Left forelimb (tissue), 1 donor: ENCODE measurements at regions not wholly inside any gene's neighbourhood (a gene's known extent, or its start where the extent isn't known, plus 50 kb on each side); places are given as distances from the start of the nearest gene placed in this dataset.
A peak's percentile ranks its signal among the peaks of the same experiment; 100 is the strongest.
"Not testable (repeated sequence)": the region's sequence is repeated elsewhere in the genome, so short reads cannot be mapped to it uniquely, and the experiment has no call there.

Experiments used
- DNase-seq: peaks from one replicate; pipeline ENCODE4 v3.0.0-alpha.2; 2018; ENCODE audit warnings: low spot score

- no peak for DNase-seq
These were observed 509.5 kb downstream of the DTWD2 start for GRCh38 chr5:118478852-118479251.

DNA sequence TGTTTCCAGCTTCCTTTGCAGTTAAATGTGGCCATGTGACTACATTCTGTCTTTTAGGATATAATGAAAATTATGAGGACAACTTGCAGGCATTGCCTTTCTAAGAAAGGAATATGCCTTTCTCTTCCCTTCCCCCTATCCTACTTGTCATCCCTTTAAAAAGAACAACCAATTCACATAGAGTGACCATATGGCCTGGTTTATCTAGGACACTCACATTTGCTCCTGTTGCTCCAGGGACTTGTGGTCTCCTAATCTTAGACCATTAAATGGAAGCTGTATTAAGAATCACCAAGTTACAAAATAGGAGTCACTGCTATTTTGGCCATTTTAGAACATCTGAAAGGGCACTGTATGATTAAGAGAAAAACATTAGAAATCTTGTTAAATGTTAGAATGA, 520.3 kb downstream of the DTWD2 start:
- no peak for DNase-seq

- no peak for DNase-seq
These were observed 521.2 kb downstream of the DTWD2 start for GRCh38 chr5:118467103-118467502.

GRCh38 chr5:118466418-118466817, 521.9 kb downstream of the DTWD2 start:
- no peak for DNase-seq

DNA sequence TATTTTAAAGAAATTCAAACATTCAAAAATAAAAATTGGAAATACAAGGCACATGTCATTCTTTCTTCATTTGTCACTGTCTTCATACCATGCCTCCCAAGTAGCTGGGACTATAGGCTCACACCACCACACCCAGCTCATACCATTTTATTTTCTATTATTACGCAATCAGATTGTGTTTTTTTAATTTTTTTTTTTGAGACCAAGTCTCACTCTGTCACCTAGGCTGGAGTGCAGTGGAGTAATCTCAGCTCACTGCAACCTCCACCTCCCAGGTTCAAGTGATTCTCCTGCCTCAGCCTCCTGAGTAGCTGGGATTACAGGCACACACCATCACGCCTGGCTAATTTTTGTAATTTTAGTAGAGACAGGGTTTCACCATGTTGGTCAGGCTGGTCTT, 526.1 kb downstream of the DTWD2 start:
- not testable (repeated sequence) for DNase-seq

DNA sequence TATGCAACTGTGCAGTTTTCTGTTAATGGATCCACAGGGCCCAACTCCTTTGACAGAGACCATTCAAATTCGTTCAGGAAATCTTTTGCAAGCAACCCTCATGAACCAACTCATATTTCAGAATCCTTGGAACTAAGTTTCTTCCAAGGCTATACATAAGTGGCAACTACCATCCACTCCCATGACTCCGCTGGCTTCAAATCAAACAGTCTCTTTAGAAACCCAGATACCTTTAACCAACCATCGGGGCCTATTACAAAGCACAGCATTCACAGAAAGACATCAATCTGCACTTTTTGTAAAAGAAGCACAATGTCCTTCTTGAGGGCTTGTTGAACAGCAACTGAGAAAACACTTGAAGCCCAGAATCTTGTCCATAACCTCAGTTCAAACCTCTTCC, 526.9 kb downstream of the DTWD2 start:
- DNase-seq, result no peak

DNA sequence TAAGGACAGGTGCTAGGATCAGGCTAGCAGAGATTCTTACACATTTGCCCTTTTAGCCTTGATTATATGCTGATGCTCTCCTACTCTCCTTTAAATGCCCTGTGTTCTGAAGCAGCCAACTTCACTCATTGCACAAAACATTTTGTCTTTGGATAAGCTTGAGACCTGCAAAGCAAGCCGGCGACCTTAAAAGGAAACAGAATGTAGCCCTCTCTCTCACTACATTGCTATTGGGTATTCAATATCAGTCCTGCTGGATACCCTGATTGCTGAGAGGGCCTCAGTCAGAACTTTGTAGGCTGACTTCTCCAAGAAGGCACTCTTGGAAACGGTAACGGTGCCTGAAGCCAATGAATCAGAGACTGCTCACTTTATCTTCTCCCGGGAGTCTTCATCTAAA, 528.9 kb downstream of the DTWD2 start:
- DNase-seq, result no peak

- no peak for DNase-seq
These were observed 532.3 kb downstream of the DTWD2 start for GRCh38 chr5:118456085-118456484.

DNA sequence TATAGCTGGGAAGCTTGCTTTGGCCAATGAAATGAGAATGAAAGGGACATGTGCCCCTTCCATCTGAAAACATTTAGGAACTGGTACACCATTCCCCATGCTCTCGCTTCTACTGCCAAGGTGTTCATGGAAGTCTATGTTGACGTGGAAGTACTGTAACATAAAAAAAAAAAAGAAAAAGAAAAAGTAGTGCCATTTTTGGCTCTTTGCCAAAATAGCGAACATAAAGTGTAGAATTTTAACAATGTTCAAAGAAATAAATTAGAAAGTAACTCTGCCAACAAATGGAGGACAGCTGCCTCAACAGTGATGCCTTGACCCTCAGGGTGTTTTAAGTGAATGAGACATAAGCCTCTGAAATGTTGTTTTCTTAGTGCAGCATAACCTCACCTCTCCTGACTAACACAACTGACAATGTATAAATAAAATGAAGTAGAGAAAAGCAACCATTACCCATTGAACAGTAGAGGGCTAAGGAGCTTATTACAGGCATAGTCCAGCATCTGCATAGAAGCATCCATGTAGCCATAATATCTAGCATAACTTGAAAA, 536.6 kb downstream of the DTWD2 start:
- DNase-seq, result no peak

GRCh38 chr5:118450554-118451332, 537.6 kb downstream of the DTWD2 start:
- no peak for DNase-seq

- no peak for DNase-seq
These were observed 541.0 kb downstream of the DTWD2 start for GRCh38 chr5:118447350-118447749.

DNA sequence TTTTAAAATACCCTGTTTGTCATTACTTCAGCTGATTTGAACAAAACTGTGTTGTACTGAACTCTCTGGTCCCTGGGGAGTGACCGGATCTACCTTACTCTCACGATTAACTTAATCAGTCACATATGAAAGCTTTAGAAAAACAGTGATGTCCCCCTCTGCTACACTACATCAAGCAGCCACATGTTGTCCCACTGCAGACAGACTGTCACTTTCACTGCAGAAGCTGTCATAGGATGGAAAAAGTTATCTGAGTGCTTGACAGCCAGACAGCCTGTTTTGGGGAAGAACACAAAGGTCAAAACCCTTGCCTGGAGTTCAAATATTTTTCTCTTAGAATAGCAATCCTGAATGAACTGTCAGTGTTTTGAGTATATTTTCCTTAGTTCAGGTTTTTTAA, 546.4 kb downstream of the DTWD2 start:
- DNase-seq, result no peak

- no peak for DNase-seq
These were observed 547.3 kb downstream of the DTWD2 start for GRCh38 chr5:118441034-118441433.

DNA sequence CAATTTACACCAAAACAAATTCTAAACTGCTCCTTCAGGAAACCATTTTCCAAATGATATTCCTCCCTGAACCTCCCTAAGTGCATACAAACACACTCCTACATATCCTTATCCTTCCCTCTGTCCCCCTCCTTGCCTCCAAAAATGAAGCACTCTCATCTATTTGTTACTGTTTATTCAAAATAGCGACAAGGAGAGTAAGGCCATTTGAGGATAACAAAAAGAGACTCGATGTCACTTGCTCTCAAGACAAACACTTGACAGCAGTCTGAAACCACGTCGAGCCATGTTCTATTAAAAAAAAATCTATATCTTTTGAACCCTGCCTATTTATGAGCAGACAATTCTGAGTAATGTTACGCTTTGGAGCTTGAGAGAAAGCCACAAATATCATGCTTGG, 547.9 kb downstream of the DTWD2 start:
- no peak for DNase-seq

GRCh38 chr5:118439831-118440230, 548.5 kb downstream of the DTWD2 start:
- no peak for DNase-seq

DNA sequence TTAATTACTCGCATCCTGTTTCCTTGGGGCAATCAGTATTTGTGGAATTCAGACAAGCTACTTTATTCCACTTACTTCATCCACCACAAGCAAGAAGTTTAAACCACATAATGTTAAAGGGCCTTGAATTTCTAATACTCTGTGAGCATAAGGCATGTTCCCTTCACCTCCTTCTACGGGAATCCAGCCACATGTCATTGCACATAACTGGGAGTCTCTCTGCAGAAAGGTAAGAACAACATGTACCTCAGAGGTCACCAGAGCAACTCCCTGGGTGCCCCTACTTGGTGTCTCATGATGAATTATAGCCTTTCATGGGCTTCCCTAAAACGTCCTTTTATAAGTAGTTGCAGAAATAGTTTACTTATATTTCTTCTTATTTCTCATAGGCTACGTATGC, 553.2 kb downstream of the DTWD2 start:
- DNase-seq, result no peak

- DNase-seq, result no peak
These were observed 553.8 kb downstream of the DTWD2 start for GRCh38 chr5:118434522-118434921.

DNA sequence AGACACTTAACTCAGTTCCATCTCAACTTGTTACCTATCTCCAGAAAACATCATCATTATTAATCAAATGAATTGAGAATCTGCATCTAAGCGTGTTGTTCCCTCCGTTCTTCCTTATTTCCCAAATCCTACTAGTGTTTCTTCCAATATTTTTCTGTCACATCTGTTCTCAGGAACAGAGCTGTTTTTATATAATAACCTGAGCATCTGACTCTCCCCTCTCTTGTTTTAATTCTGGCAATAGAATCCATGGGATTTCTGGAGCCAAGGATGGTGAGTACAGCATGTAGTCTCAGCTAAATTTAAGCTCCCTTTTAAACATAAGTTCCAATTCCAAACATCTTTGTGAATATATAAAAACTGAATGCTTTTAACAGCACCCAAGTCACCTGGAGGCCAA, 558.3 kb downstream of the DTWD2 start:
- no peak for DNase-seq

- no peak for DNase-seq
These were observed 580.4 kb downstream of the DTWD2 start for GRCh38 chr5:118407958-118408357.

DNA sequence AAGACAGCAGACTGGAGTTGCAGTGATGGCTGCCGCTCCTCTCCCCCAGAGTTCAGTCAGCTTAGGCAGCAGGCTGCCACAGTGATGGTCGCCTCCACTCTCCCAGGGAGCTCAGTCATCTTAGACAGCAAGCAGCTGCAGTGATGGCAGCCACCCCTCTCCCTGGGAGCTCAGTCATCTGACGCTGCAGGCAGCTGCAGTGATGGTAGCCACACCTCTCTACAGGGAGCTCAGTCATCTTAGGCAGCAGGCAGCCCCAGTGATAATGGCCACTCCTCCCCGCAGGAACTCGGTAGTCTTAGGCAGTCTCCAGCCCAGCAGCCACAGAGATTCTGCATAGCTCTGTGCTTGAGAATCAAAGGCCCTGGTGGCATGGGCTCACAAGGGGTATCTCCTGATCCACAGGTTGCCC, 582.7 kb downstream of the DTWD2 start:
- DNase-seq, result peak; percentile 66

DNA sequence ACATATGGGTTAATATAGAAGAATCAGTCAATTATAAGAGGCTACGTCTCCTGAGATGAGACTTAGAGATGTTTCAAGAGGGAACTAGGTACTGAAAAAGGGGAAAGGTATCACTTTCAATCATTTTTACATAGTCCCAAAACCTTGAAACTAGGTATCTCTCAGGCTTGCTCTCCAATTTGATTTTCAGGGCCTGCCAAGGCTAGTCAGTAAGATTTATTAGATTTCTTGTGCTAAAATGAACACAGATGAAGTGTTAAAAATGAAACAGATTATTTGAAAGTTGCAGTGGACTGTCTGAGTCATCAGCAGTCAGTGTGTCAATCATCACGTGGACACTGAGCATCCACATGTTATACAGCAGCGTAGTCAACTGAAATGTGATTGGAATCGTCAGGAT, 591.1 kb downstream of the DTWD2 start:
- DNase-seq, result no peak

GRCh38 chr5:118392491-118392890, 595.9 kb downstream of the DTWD2 start:
- no peak for DNase-seq

DNA sequence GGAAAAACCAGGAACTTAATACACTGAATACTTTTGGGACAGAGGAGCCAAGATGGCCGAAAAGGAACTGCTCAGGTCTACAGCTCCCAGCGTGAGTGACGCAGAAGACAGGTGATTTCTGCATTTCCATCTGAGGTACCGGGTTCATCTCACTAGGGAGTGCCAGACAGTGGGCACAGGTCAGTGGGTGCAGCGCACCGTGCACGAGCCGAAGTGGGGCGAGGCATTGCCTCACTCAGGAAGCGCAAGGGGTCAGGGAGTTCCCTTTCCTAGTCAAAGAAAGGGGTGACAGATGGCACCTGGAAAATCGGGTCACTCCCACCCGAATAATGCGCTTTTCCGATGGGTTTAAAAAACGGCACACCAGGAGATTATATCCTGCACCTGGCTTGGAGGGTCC, 605.4 kb downstream of the DTWD2 start:
- DNase-seq, result not testable (repeated sequence)

DNA sequence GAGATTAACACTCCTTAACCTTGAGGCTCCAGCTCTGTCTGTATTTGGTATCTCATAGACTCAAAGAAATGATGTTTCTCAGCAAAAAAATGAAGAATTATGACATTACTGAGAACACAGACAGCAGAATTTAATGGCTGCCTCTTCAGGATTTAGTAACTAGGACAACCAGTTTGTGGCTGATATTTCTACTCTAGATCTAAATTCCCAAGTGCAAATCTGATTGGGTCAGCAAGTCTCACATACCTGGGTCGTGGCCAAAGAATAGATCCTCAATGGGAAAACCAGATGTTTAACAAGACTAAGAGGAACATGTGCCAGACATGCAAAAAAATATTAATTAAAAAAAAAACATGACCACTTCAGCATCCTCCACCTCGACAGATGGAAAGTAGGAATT, 608.9 kb downstream of the DTWD2 start:
- DNase-seq, result no peak
